HepG2 (cell line): ENCODE measurements at regions not wholly inside any gene's neighbourhood (a gene's known extent, or its start where the extent isn't known, plus 50 kb on each side); places are given as distances from the start of the nearest gene placed in this dataset.

ENCODE experiments used
- ATAC-seq: fragments of 200-7000 bp; cut with Tn5 transposase; 3 replicates; pipeline ENCODE4 v1.9.1; 2020; ENCODE audit warnings: mild to moderate bottlenecking, moderate library complexity
- BruUV-seq: library from RNA; stranded (reverse); fragments of 400-500 nt; replicated peaks from 2 replicates; lab custom pipeline; 2021; lab: Mats Ljungman, UMichigan
- CTCF ChIA-PET: fragments of 300-600 bp; formaldehyde crosslinking; extraction: SDS; loops from one replicate; lab custom pipeline; 2021; ENCODE audit warnings: low total read pairs, inconsistent platforms, low intra/inter-chr PET ratio; lab: Yijun Ruan, JAX
- POLR2A ChIA-PET: fragments of 350-600 bp; sonication (Branson Sonifier 250); formaldehyde crosslinking; loops from one replicate; lab custom pipeline; 2020; ENCODE audit warnings: antibody characterized with exemption, inconsistent platforms; lab: Yijun Ruan, JAX
- DNase-seq: peaks from one replicate; pipeline ENCODE4 v3.0.0-alpha.2; 2015; ENCODE audit warnings: low spot score
- FAIRE-seq: peaks from 3 replicates; lab custom pipeline; 2011; peaks lifted over from hg19 to GRCh38; lab: Jason Lieb, UNC
- H2AFZ ChIP-seq: one replicate; pipeline ENCODE4 v1.6.1; 2011; ENCODE audit warnings: low read length, inconsistent platforms
- H3K27ac ChIP-seq: fragments of 300-600 bp; 3 replicates; pipeline ENCODE4 v1.8.0; 2011; ENCODE audit warnings: mixed run types, mild to moderate bottlenecking, mixed read lengths, low read length, inconsistent platforms; ENCODE audit not compliant: insufficient read depth; ENCODE audit errors: extremely low read length
- H3K27me3 ChIP-seq, 2 experiments: fragments of 200-600 bp in 1 of 2; 2 replicates in 1 of 2; 3 replicates in 1 of 2; pipeline versions ENCODE4 v1.6.0 to v1.8.0; 2011; ENCODE audit warnings: low read length in 2 of 2, mild to moderate bottlenecking in 2 of 2, moderate library complexity in 2 of 2, inconsistent platforms in 1 of 2; ENCODE audit not compliant: insufficient read depth in 2 of 2, control insufficient read depth in 1 of 2
- H3K36me3 ChIP-seq, 2 experiments: fragments of 200-600 bp in 1 of 2; replicated peaks in 1 of 2; 2 replicates in 1 of 2; 3 replicates in 1 of 2; pipeline versions ENCODE4 v1.5.1 to v1.8.0; 2011; ENCODE audit warnings: low read length in 2 of 2, inconsistent platforms in 1 of 2; ENCODE audit not compliant: insufficient read depth in 2 of 2, control insufficient read depth in 1 of 2
- H3K4me1 ChIP-seq: 2 replicates; pipeline ENCODE4 v1.5.1; 2012; ENCODE audit warnings: low read length, inconsistent platforms; ENCODE audit not compliant: insufficient read depth
- H3K4me2 ChIP-seq: 2 replicates; pipeline ENCODE4 v1.6.0; 2011; ENCODE audit warnings: low read depth, low read length, inconsistent platforms
- H3K4me3 ChIP-seq, 3 experiments: fragments of 200-600 bp in 1 of 3; sonication (generic), shearing (Covaris generic) in 1 of 3; replicated peaks in 1 of 3; 2 replicates each; pipeline ENCODE4 v1.5.1; 2011 to 2016; ENCODE audit warnings: low read length in 3 of 3, inconsistent platforms in 2 of 3, low read depth in 2 of 3, mild to moderate bottlenecking in 2 of 3, control low read depth in 1 of 3, mixed read lengths in 1 of 3; ENCODE audit not compliant: insufficient read depth in 1 of 3
- H3K79me2 ChIP-seq: one replicate; pipeline ENCODE4 v1.6.1; 2011; ENCODE audit warnings: low read length, inconsistent platforms; ENCODE audit not compliant: insufficient read depth
- H3K9ac ChIP-seq: 2 replicates; pipeline ENCODE4 v1.6.0; 2011; ENCODE audit warnings: mild to moderate bottlenecking, low read depth, low read length, inconsistent platforms; ENCODE audit not compliant: insufficient read depth
- H3K9me3 ChIP-seq: 2 replicates; pipeline ENCODE4 v1.5.1; 2012; ENCODE audit warnings: mild to moderate bottlenecking, low read length
- H4K20me1 ChIP-seq: 2 replicates; pipeline ENCODE4 v1.6.0; 2011; ENCODE audit warnings: inconsistent platforms, mild to moderate bottlenecking, low read length, moderate library complexity; ENCODE audit not compliant: insufficient read depth
- GLMP ChIP-seq: sonication (generic); formaldehyde crosslinking; IDR thresholded peaks from 2 replicates; pipeline ENCODE4 v1.9.0; 2021; ENCODE audit warnings: missing genetic modification reagents, mild to moderate bottlenecking, borderline replicate concordance
- MAZ ChIP-seq, 2 experiments: sonication (generic) in 1 of 2; formaldehyde crosslinking in 1 of 2; IDR thresholded peaks; 2 replicates each; pipeline versions ENCODE4 v1.5.0 to v1.6.1; 2012 to 2020; ENCODE audit warnings: low read depth in 2 of 2, mild to moderate bottlenecking in 2 of 2, borderline replicate concordance in 1 of 2, improper control_type of control experiment in 1 of 2, low read length in 1 of 2, missing genetic modification reagents in 1 of 2, moderate library complexity in 1 of 2
- MZF1 ChIP-seq: sonication (generic); formaldehyde crosslinking; IDR thresholded peaks from 2 replicates; pipeline ENCODE4 v1.8.1; 2023; ENCODE audit warnings: mild to moderate bottlenecking, missing genetic modification reagents, borderline replicate concordance
- SP5 ChIP-seq: IDR thresholded peaks from 2 replicates; pipeline ENCODE4 v1.6.1; 2016; ENCODE audit warnings: low read depth, borderline replicate concordance
- SRY ChIP-seq: sonication (generic); formaldehyde crosslinking; IDR thresholded peaks from 2 replicates; pipeline ENCODE4 v1.8.0; 2022; ENCODE audit warnings: mild to moderate bottlenecking, missing genetic modification reagents
- TAF1 ChIP-seq: sonication (generic); formaldehyde crosslinking; IDR thresholded peaks from 2 replicates; pipeline ENCODE4 v1.4.0; 2020; ENCODE audit warnings: missing genetic modification reagents
- ZFP36L1 ChIP-seq: sonication (generic); formaldehyde crosslinking; IDR thresholded peaks from 2 replicates; pipeline ENCODE4 v1.8.0; 2022; ENCODE audit warnings: mild to moderate bottlenecking, missing genetic modification reagents, moderate library complexity
- ZNF180 ChIP-seq: sonication (generic); formaldehyde crosslinking; IDR thresholded peaks from 2 replicates; pipeline ENCODE4 v1.4.0; 2020; ENCODE audit warnings: low read depth, missing genetic modification reagents, borderline replicate concordance
- ZNF543 ChIP-seq: sonication (generic); formaldehyde crosslinking; IDR thresholded peaks from 2 replicates; pipeline ENCODE4 v1.4.0; 2020; ENCODE audit warnings: mild to moderate bottlenecking, missing genetic modification reagents
- WGBS: methylation state at CpG from one replicate; pipeline ENCODE4 v1.1.6; 2017; ENCODE audit warnings: low lambda C conversion rate; 5-methylcytosine and 5-hydroxymethylcytosine counted together
- in situ Hi-C: cut with HindIII; loops from 2 replicates; pipeline ENCODE4 v1.10.0; 2017; ENCODE audit warnings: low pct_unique_long_range_greater_than_20kb; ENCODE audit not compliant: extremely low pct_ligation_motif_present
- intact Hi-C: fragments of 100-400 bp; cut with micrococcal nuclease; formaldehyde crosslinking; loops from one replicate; pipeline ENCODE4 v1.10.0; 2022; ENCODE audit not compliant: unreplicated experiment

- BruUV-seq = no TSS peak
- no peaks in the 10 kb centered on the region for H3K79me2 ChIP-seq
- H3K4me2 ChIP-seq = no peak overlapping the region
- peaks cover 5 to 31% of the 10 kb centered on the region in 2 experiments; a peak in 4 of 5 replicates for H3K36me3 ChIP-seq
- 75% methylated on average over 9 of the region's 11 CpGs for WGBS
- in situ Hi-C loops = no loop called here
- H3K27me3 ChIP-seq = no peaks in the 10 kb centered on the region; a peak in 1 of 5 replicates
- CTCF ChIA-PET = no interaction called here
- ATAC-seq = no peak
- POLR2A ChIA-PET = no interaction called here
- no peak for TF ChIP-seq SRY (CRISPR knock-in tag)
- no peak for TF ChIP-seq MZF1 (CRISPR knock-in tag)
- no peak for TF ChIP-seq GLMP (CRISPR knock-in tag)
- no peak for TF ChIP-seq ZNF180 (CRISPR knock-in tag)
- no peak for TF ChIP-seq SP5 (CRISPR knock-in tag)
- TF ChIP-seq MAZ (IDR thresholded peaks at IDR 0.05; ENCODE audit: borderline replicate concordance, low read depth, low read length) = no peak
- TF ChIP-seq MAZ (CRISPR knock-in tag; IDR thresholded peaks at IDR 0.05; ENCODE audit: low read depth) = no peak
- no peak for TF ChIP-seq ZFP36L1 (CRISPR knock-in tag)
- TF ChIP-seq TAF1 = no peak
- TF ChIP-seq ZNF543 = no peak
- H3K27ac ChIP-seq = no peak overlapping the region
- no peak for DNase-seq
- H4K20me1 ChIP-seq = no peaks in the 10 kb centered on the region
- H3K4me3 ChIP-seq = no peak overlapping the region
- H2AFZ ChIP-seq = no peak overlapping the region
- peaks cover 52% of the 10 kb centered on the region for H3K9me3 ChIP-seq
- no peak for FAIRE-seq
- intact Hi-C loops = no loop called here
- no peaks in the 10 kb centered on the region for H3K4me1 ChIP-seq
- H3K9ac ChIP-seq = no peak overlapping the region
These were observed 1439.4 kb downstream of the UQCRFS1 start for GRCh38 chr19:27773318-27774094.
